Lung (tissue), 11 donors: ENCODE measurements at regions not wholly inside any gene's neighbourhood (a gene's known extent, or its start where the extent isn't known, plus 50 kb on each side); places are given as distances from the start of the nearest gene placed in this dataset.
A peak's percentile ranks its signal among the peaks of the same experiment; 100 is the strongest.

ENCODE experiments used
- ATAC-seq: fragments of 200-7000 bp; cut with Tn5 transposase; one replicate; pipeline ENCODE4 v1.9.1; 2020; ENCODE audit warnings: moderate number of reproducible peaks; ENCODE audit not compliant: insufficient read depth, low FRiP score
- DNase-seq, 3 donors: peaks; one replicate each; pipeline ENCODE4 v3.0.0-alpha.2; 2013 to 2017
- H3K27ac ChIP-seq, 2 donors: one replicate each; pipeline ENCODE4 v1.5.1; 2013; ENCODE audit warnings: mild to moderate bottlenecking in 2 of 2, moderate library complexity in 2 of 2, control low read depth in 1 of 2, inconsistent platforms in 1 of 2, low read depth in 1 of 2, low read length in 1 of 2
- H3K27me3 ChIP-seq, 3 donors: one replicate each; pipeline ENCODE4 v1.5.1; 2013; ENCODE audit warnings: low read length in 2 of 3; ENCODE audit not compliant: control insufficient read depth in 3 of 3, insufficient read depth in 3 of 3
- H3K36me3 ChIP-seq, 4 donors: one replicate each; pipeline ENCODE4 v1.5.1; 2013; ENCODE audit warnings: low read length in 4 of 4, mild to moderate bottlenecking in 1 of 4, moderate library complexity in 1 of 4; ENCODE audit not compliant: control insufficient read depth in 4 of 4, insufficient read depth in 4 of 4
- H3K4me1 ChIP-seq, 5 donors: one replicate each; pipeline ENCODE4 v1.5.1; 2013; ENCODE audit warnings: low read length in 5 of 5, mild to moderate bottlenecking in 2 of 5, moderate library complexity in 1 of 5; ENCODE audit not compliant: control insufficient read depth in 5 of 5, insufficient read depth in 5 of 5
- H3K4me3 ChIP-seq: one replicate; pipeline ENCODE4 v1.5.1; 2013; ENCODE audit warnings: mild to moderate bottlenecking, control low read depth, moderate library complexity
- H3K9ac ChIP-seq, 2 donors: one replicate each; pipeline ENCODE4 v1.5.1; 2013; ENCODE audit warnings: low read length in 2 of 2, control low read depth in 1 of 2; ENCODE audit not compliant: insufficient read depth in 1 of 2
- H3K9me3 ChIP-seq, 4 donors: one replicate each; pipeline ENCODE4 v1.5.1; 2013; ENCODE audit warnings: low read length in 3 of 4, mild to moderate bottlenecking in 1 of 4, moderate library complexity in 1 of 4; ENCODE audit not compliant: control insufficient read depth in 4 of 4, insufficient read depth in 3 of 4
- WGBS, 2 donors: extraction: QIAGEN DNeasy Blood & Tissue Kit; methylation state at CpG; one replicate each; pipeline ENCODE4 v1.1.7; 2013; 5-methylcytosine and 5-hydroxymethylcytosine counted together
- TF ChIP-seq, protein P1 (sequence below): IDR thresholded peaks from 2 replicates; pipeline ENCODE4 v1.5.1; 2012; ENCODE audit warnings: mild to moderate bottlenecking; ENCODE audit errors: control extremely low read depth, extremely low read depth
- donor health status: control.
- donor health status: control.
- donor health status: Bipolar disorder and iron deficiency.
- donor health status: healthy.
- donor health status: DM: yes; HTN: yes; CAD: no.

DNA sequence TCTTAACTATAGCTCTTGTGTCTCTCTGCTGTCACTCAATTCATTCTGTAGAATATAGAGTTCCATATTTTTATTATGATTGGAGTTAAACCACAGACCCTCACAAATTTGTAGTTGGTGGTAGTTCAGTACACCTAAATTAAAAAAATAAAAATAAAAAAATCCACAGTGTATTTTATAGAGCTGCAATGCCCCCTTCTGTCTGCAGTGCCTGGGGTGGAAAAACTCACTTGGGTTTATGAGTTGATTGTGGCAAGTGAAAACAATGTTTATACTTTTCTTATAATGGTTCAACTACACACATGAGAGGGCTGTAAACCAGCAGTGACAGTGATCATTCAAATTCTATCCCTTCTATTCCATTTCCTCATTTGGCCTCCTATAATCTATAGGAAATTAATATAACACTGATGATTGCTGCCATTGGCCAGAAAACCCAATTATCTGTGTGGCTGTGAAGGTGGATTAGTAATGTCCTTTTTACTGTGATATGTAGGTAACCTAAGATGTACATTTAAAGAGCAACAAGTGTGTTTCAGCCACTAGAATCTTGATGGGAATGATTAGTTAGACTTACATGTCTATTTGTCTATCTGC lies 166.9 kb upstream of the LRIG3 start:
- TF ChIP-seq, protein P1, sequence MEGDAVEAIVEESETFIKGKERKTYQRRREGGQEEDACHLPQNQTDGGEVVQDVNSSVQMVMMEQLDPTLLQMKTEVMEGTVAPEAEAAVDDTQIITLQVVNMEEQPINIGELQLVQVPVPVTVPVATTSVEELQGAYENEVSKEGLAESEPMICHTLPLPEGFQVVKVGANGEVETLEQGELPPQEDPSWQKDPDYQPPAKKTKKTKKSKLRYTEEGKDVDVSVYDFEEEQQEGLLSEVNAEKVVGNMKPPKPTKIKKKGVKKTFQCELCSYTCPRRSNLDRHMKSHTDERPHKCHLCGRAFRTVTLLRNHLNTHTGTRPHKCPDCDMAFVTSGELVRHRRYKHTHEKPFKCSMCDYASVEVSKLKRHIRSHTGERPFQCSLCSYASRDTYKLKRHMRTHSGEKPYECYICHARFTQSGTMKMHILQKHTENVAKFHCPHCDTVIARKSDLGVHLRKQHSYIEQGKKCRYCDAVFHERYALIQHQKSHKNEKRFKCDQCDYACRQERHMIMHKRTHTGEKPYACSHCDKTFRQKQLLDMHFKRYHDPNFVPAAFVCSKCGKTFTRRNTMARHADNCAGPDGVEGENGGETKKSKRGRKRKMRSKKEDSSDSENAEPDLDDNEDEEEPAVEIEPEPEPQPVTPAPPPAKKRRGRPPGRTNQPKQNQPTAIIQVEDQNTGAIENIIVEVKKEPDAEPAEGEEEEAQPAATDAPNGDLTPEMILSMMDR, result no peak
- H3K27ac ChIP-seq, result no peak overlapping the region
- peak; percentile 66 for ATAC-seq
- no peak overlapping the region for H3K9ac ChIP-seq
- no peaks in the 10 kb centered on the region for H3K27me3 ChIP-seq
- H3K36me3 ChIP-seq, result no peaks in the 10 kb centered on the region
- DNase-seq, result no peak
- no peaks in the 10 kb centered on the region for H3K9me3 ChIP-seq
- peaks cover 0 to 25% (median 12%) of the 10 kb centered on the region in 5 donors for H3K4me1 ChIP-seq
- H3K4me3 ChIP-seq, result no peak overlapping the region

DNA sequence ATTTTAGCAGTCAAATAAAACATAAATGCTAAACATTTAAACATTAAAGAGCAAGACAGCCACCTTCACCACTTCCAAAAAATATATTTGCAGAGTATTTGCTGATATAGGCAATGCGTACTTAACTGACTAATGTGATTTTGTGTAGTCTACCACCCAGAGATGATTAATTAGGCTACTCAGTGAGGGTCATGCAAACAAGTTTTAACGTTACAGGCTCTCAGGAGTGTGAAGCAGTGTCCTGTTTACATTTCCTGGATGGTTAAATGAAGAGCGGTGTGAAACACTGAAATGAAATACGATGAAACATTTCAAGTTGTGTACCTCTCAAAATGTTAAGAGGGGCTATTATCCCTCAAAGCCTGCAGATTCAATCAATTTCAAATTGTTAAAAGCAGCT lies 165.8 kb upstream of the LRIG3 start:
- TF ChIP-seq, protein P1, result no peak
- DNase-seq (no peak), ATAC-seq (no peak)
- Histone ChIP-seq H3K9me3 (no peaks in the 10 kb centered on the region), H3K36me3 (no peaks in the 10 kb centered on the region), H3K9ac (no peak overlapping the region), H3K4me3 (no peak overlapping the region), H3K4me1 (peaks cover 0 to 25% (median 12%) of the 10 kb centered on the region in 5 donors), H3K27me3 (no peaks in the 10 kb centered on the region), H3K27ac (no peak overlapping the region)
- 56 to 65% methylated on average over 4 of the region's 4 CpGs for WGBS, 2 donors

DNA sequence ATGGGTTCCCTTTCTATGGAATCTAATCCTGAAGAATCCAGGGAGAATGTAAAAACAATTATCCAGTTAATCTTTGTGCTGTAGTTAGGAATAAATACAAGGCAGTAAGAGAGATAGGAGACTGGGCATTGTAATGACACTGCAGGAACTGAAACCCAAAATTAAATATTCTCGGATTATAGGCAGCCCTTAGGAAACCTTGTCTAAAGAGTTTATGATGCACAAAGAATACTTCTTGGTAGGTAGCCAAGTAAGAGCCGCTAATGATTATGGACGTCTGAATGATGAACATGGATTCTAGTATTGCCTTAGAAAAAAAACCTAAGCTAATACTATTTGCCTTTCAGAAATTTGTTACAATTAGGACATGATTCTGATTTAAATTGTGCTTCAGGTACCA lies 165.4 kb upstream of the LRIG3 start:
- DNase-seq (peak in 1 of 3 donors; percentile 57), ATAC-seq (no peak)
- Histone ChIP-seq H3K4me3 (no peak overlapping the region), H3K9ac (no peak overlapping the region), H3K27ac (no peak overlapping the region), H3K27me3 (no peaks in the 10 kb centered on the region), H3K9me3 (no peaks in the 10 kb centered on the region), H3K4me1 (peaks cover 0 to 25% (median 12%) of the 10 kb centered on the region in 5 donors), H3K36me3 (no peaks in the 10 kb centered on the region)
- 39 to 74% methylated on average over 3 of the region's 3 CpGs for WGBS, 2 donors
- TF ChIP-seq, protein P1, result no peak
